Cerebellar cortex (tissue), 1 donor: ENCODE measurements at regions not wholly inside any gene's neighbourhood (a gene's known extent, or its start where the extent isn't known, plus 50 kb on each side); places are given as distances from the start of the nearest gene placed in this dataset.
"Not testable (repeated sequence)": the region's sequence is repeated elsewhere in the genome, so short reads cannot be mapped to it uniquely, and the experiment has no call there.

Source experiments
- DNase-seq: peaks from one replicate; pipeline ENCODE4 v3.0.0-alpha.2; 2015; ENCODE audit warnings: low spot score

GRCh38 chr11:14573539-14574057, 53.4 kb upstream of the PSMA1 start:
- not testable (repeated sequence) for DNase-seq

GRCh38 chr11:14577292-14577691, 57.1 kb upstream of the PSMA1 start:
- no peak for DNase-seq

GRCh38 chr11:14577835-14578529, 57.8 kb upstream of the PSMA1 start:
- no peak for DNase-seq

GRCh38 chr11:14578541-14578956, 58.4 kb upstream of the PSMA1 start:
- DNase-seq, result no peak

GRCh38 chr11:14579646-14580045, 59.5 kb upstream of the PSMA1 start:
- DNase-seq, result no peak

GRCh38 chr11:14582793-14583192, 60.8 kb upstream of the PDE3B start:
- no peak for DNase-seq

- DNase-seq, result no peak
Measured at GRCh38 chr11:14583252-14584034, 60.2 kb upstream of the PDE3B start.

GRCh38 chr11:14584035-14584363, 59.6 kb upstream of the PDE3B start:
- no peak for DNase-seq

- DNase-seq, result no peak
Measured at GRCh38 chr11:14584595-14584994, 59.0 kb upstream of the PDE3B start.

GRCh38 chr11:14585438-14585837, 58.2 kb upstream of the PDE3B start:
- DNase-seq, result no peak

- DNase-seq, result peak; percentile 59
Measured at GRCh38 chr11:14587258-14587657, 56.3 kb upstream of the PDE3B start.

- no peak for DNase-seq
Measured at GRCh38 chr11:14588681-14589080, 54.9 kb upstream of the PDE3B start.

GRCh38 chr11:14589421-14589820, 54.2 kb upstream of the PDE3B start:
- DNase-seq, result no peak

GRCh38 chr11:14591046-14591445, 52.6 kb upstream of the PDE3B start:
- DNase-seq, result not testable (repeated sequence)

GRCh38 chr11:14593671-14594070, 49.9 kb upstream of the PDE3B start:
- DNase-seq, result no peak
